C4-2B (cell line): ENCODE measurements at regions not wholly inside any gene's neighbourhood (a gene's known extent, or its start where the extent isn't known, plus 50 kb on each side); places are given as distances from the start of the nearest gene placed in this dataset.
"Not testable (repeated sequence)": the region's sequence is repeated elsewhere in the genome, so short reads cannot be mapped to it uniquely, and the experiment has no call there.

Experiments used
- H3K27ac ChIP-seq: fragments of 450-650 bp; 2 replicates; pipeline ENCODE4 v1.5.1; 2017
- CTCF ChIP-seq: fragments of 450-650 bp; conservative IDR thresholded peaks from 2 replicates; pipeline ENCODE4 v1.5.1; 2017; ENCODE audit warnings: mild to moderate bottlenecking
- ZFX ChIP-seq: fragments of 450-650 bp; IDR thresholded peaks from 2 replicates; pipeline ENCODE4 v1.6.1; 2017

- H3K27ac ChIP-seq, result no peak overlapping the region
- TF ChIP-seq CTCF (no peak), ZFX (no peak)
These were observed 451.3 kb upstream of the TMEFF2 start for GRCh38 chr2:192645811-192646598.

GRCh38 chr2:192634557-192634956 lies 439.8 kb upstream of the TMEFF2 start:
- no peak for TF ChIP-seq ZFX
- no peak for TF ChIP-seq CTCF
- no peak overlapping the region for H3K27ac ChIP-seq

GRCh38 chr2:192628017-192628416 lies 433.3 kb upstream of the TMEFF2 start:
- H3K27ac ChIP-seq, result no peak overlapping the region
- TF ChIP-seq ZFX, result no peak
- no peak for TF ChIP-seq CTCF

- no peak overlapping the region for H3K27ac ChIP-seq
- TF ChIP-seq ZFX, result no peak
- TF ChIP-seq CTCF, result no peak
These were observed 420.4 kb upstream of the TMEFF2 start for GRCh38 chr2:192615105-192615504.

GRCh38 chr2:192604295-192604694 lies 409.6 kb upstream of the TMEFF2 start:
- TF ChIP-seq ZFX, result no peak
- peak; percentile 25 for TF ChIP-seq CTCF
- H3K27ac ChIP-seq, result no peak overlapping the region

GRCh38 chr2:192598649-192599048 lies 403.9 kb upstream of the TMEFF2 start:
- not testable (repeated sequence) for H3K27ac ChIP-seq

- no peak for TF ChIP-seq CTCF
- TF ChIP-seq ZFX, result no peak
- no peak overlapping the region for H3K27ac ChIP-seq
These were observed 398.8 kb upstream of the TMEFF2 start for GRCh38 chr2:192593561-192593960.

GRCh38 chr2:192591617-192592016 lies 396.9 kb upstream of the TMEFF2 start:
- no peak overlapping the region for H3K27ac ChIP-seq
- no peak for TF ChIP-seq CTCF
- no peak for TF ChIP-seq ZFX
